SU-DHL-6 (cell line): ENCODE measurements at regions not wholly inside any gene's neighbourhood (a gene's known extent, or its start where the extent isn't known, plus 50 kb on each side); places are given as distances from the start of the nearest gene placed in this dataset.

Experiments
- EZH2phosphoT487 ChIP-seq: fragments of 200-600 bp; sonication (generic), shearing (Covaris generic); conservative IDR thresholded peaks from 2 replicates; pipeline ENCODE4 v1.6.1; 2018; ENCODE audit warnings: mild to moderate bottlenecking, antibody characterized with exemption, low read length, moderate library complexity, mixed read lengths
- TF ChIP-seq, protein P1 (sequence below): fragments of 200-600 bp; sonication (generic); IDR thresholded peaks from one replicate; pipeline ENCODE4 v1.5.1; 2017; ENCODE audit warnings: antibody characterized with exemption, mild to moderate bottlenecking, low read length, moderate library complexity; ENCODE audit not compliant: insufficient read depth, poor library complexity, severe bottlenecking

DNA sequence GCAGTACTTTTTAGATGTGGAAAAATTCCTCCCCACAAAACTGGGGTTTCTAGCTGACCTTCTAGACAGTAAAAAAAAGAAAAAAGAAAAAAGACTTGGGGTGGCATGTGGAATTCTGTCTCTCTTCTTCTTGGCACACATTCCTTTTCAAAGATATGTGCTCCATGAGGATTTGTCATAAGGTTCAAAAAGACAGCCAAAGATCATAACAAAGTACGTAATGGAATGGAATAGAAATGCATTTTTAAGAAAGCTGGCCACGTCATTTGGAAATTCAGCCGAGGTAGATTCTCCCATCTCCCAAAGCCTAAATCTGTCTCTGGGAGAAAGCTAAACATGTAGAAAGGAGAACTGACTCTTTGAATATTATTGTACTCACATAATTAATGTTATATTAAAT, 381.3 kb upstream of the NFE2L3 start:
- TF ChIP-seq, protein P1, sequence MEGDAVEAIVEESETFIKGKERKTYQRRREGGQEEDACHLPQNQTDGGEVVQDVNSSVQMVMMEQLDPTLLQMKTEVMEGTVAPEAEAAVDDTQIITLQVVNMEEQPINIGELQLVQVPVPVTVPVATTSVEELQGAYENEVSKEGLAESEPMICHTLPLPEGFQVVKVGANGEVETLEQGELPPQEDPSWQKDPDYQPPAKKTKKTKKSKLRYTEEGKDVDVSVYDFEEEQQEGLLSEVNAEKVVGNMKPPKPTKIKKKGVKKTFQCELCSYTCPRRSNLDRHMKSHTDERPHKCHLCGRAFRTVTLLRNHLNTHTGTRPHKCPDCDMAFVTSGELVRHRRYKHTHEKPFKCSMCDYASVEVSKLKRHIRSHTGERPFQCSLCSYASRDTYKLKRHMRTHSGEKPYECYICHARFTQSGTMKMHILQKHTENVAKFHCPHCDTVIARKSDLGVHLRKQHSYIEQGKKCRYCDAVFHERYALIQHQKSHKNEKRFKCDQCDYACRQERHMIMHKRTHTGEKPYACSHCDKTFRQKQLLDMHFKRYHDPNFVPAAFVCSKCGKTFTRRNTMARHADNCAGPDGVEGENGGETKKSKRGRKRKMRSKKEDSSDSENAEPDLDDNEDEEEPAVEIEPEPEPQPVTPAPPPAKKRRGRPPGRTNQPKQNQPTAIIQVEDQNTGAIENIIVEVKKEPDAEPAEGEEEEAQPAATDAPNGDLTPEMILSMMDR = no peak
- TF ChIP-seq EZH2phosphoT487 = no peak
